ENCODE measurements at regions not wholly inside any gene's neighbourhood (a gene's known extent, or its start where the extent isn't known, plus 50 kb on each side); places are given as distances from the start of the nearest gene placed in this dataset.

DNA sequence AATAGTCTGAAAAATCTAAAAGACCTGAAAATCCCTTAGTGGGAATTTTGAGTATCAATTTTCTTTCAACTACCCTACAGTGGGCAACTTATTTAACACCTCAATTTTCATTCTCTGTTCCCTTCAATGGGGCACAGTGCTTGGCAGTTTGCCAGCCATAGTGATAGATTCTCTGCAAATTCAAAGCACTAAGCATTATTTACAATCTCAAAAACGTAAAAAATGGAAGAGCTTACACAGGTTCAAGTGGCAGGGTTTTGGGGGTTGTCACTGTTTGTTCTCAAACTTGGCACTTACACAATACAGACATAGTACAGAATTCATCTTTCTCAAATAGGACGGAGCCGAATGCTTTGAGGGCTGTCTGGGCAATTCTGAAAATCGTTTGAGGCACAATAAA lies 515.0 kb downstream of the EFNA5 start:
- no peaks in the 10 kb centered on the region for H3K27me3 Mint-ChIP-seq
- POLR2A ChIA-PET = no interaction called here
- CTCF ChIA-PET = no interaction called here
- ATAC-seq (ENCODE audit: low read depth) = no peak
- TF ChIP-seq, protein P1, sequence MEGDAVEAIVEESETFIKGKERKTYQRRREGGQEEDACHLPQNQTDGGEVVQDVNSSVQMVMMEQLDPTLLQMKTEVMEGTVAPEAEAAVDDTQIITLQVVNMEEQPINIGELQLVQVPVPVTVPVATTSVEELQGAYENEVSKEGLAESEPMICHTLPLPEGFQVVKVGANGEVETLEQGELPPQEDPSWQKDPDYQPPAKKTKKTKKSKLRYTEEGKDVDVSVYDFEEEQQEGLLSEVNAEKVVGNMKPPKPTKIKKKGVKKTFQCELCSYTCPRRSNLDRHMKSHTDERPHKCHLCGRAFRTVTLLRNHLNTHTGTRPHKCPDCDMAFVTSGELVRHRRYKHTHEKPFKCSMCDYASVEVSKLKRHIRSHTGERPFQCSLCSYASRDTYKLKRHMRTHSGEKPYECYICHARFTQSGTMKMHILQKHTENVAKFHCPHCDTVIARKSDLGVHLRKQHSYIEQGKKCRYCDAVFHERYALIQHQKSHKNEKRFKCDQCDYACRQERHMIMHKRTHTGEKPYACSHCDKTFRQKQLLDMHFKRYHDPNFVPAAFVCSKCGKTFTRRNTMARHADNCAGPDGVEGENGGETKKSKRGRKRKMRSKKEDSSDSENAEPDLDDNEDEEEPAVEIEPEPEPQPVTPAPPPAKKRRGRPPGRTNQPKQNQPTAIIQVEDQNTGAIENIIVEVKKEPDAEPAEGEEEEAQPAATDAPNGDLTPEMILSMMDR (IDR thresholded peaks at IDR 0.05) = no peak
- DNase-seq = no peak
- no peak overlapping the region for H3K27ac Mint-ChIP-seq
- intact Hi-C loops (cut with micrococcal nuclease) = no loop called here
- no peaks in the 10 kb centered on the region for H3K4me1 Mint-ChIP-seq
- no peaks in the 10 kb centered on the region for H3K36me3 Mint-ChIP-seq (ENCODE audit: low read depth)
- H3K9me3 Mint-ChIP-seq = peaks cover 5% of the 10 kb centered on the region
- H3K4me3 Mint-ChIP-seq = no peak overlapping the region

GRCh38 chr5:107154593-107154992 lies 516.1 kb downstream of the EFNA5 start:
- DNase-seq (no peak), ATAC-seq (ENCODE audit: low read depth) (no peak)
- TF ChIP-seq, protein P1 (IDR thresholded peaks at IDR 0.05) = no peak
- ChIA-PET CTCF (no interaction called here), POLR2A (no interaction called here)
- no peak overlapping the region for H3K4me3 Mint-ChIP-seq
- intact Hi-C loops (cut with micrococcal nuclease) = no loop called here
- no peaks in the 10 kb centered on the region for H3K9me3 Mint-ChIP-seq
- no peaks in the 10 kb centered on the region for H3K4me1 Mint-ChIP-seq
- no peaks in the 10 kb centered on the region for H3K27me3 Mint-ChIP-seq
- H3K36me3 Mint-ChIP-seq (ENCODE audit: low read depth) = no peaks in the 10 kb centered on the region
- no peak overlapping the region for H3K27ac Mint-ChIP-seq

GRCh38 chr5:107153283-107153682 lies 517.5 kb downstream of the EFNA5 start:
- no peaks in the 10 kb centered on the region for H3K27me3 Mint-ChIP-seq
- DNase-seq (no peak), ATAC-seq (ENCODE audit: low read depth) (no peak)
- POLR2A ChIA-PET = no interaction called here
- TF ChIP-seq, protein P1 (IDR thresholded peaks at IDR 0.05) = no peak
- CTCF ChIA-PET = no interaction called here
- intact Hi-C loops (cut with micrococcal nuclease) = no loop called here
- H3K4me1 Mint-ChIP-seq = no peaks in the 10 kb centered on the region
- no peaks in the 10 kb centered on the region for H3K36me3 Mint-ChIP-seq (ENCODE audit: low read depth)
- H3K27ac Mint-ChIP-seq = no peak overlapping the region
- H3K9me3 Mint-ChIP-seq = no peaks in the 10 kb centered on the region
- no peak overlapping the region for H3K4me3 Mint-ChIP-seq

- Mint-ChIP-seq H3K9me3 (no peaks in the 10 kb centered on the region), H3K27me3 (no peaks in the 10 kb centered on the region), H3K27ac (no peak overlapping the region), H3K4me1 (no peaks in the 10 kb centered on the region), H3K4me3 (no peak overlapping the region), H3K36me3 (ENCODE audit: low read depth) (no peaks in the 10 kb centered on the region)
- no peak for DNase-seq
- ChIA-PET POLR2A (no interaction called here), CTCF (no interaction called here)
- TF ChIP-seq, protein P1 (IDR thresholded peaks at IDR 0.05) = no peak
- ATAC-seq (ENCODE audit: low read depth) = no peak
- intact Hi-C loops (cut with micrococcal nuclease) = no loop called here
Observed at GRCh38 chr5:107149243-107150005, 521.3 kb downstream of the EFNA5 start.

- ChIA-PET CTCF (no interaction called here), POLR2A (no interaction called here)
- Mint-ChIP-seq H3K9me3 (no peaks in the 10 kb centered on the region), H3K36me3 (ENCODE audit: low read depth) (no peaks in the 10 kb centered on the region), H3K4me1 (no peaks in the 10 kb centered on the region), H3K4me3 (no peak overlapping the region), H3K27me3 (no peaks in the 10 kb centered on the region), H3K27ac (no peak overlapping the region)
- ATAC-seq (ENCODE audit: low read depth) = no peak
- DNase-seq = no peak
- intact Hi-C loops (cut with micrococcal nuclease) = no loop called here
- TF ChIP-seq, protein P1 (IDR thresholded peaks at IDR 0.05) = no peak
Observed at GRCh38 chr5:107147589-107147988, 523.1 kb downstream of the EFNA5 start.

Data from activated B cell treated with CpG ODN at 0.5 μM for 24 hours (primary cell).